Osteoblast (primary cell): ENCODE measurements at regions not wholly inside any gene's neighbourhood (a gene's known extent, or its start where the extent isn't known, plus 50 kb on each side); places are given as distances from the start of the nearest gene placed in this dataset.

ENCODE experiments used
- DNase-seq: peaks from one replicate; pipeline ENCODE4 v3.0.0; 2011; ENCODE audit warnings: low spot score, mixed read lengths; ENCODE audit not compliant: insufficient read length; ENCODE audit errors: missing footprints
- H2AFZ ChIP-seq: 2 replicates; pipeline ENCODE4 v1.6.0; 2011; ENCODE audit warnings: mild to moderate bottlenecking, low read length
- H3K27ac ChIP-seq: 2 replicates; pipeline ENCODE4 v1.5.1; 2011; ENCODE audit warnings: mild to moderate bottlenecking, low read depth, low read length, moderate library complexity
- H3K27me3 ChIP-seq: 2 replicates; pipeline ENCODE4 v1.6.0; 2012; ENCODE audit warnings: mild to moderate bottlenecking, control low read depth, inconsistent platforms, low read length, moderate library complexity; ENCODE audit not compliant: insufficient read depth
- H3K36me3 ChIP-seq: 2 replicates; pipeline ENCODE4 v1.5.1; 2011; ENCODE audit warnings: mild to moderate bottlenecking, low read length, control low read depth, moderate library complexity; ENCODE audit not compliant: insufficient read depth
- H3K4me1 ChIP-seq: 2 replicates; pipeline ENCODE4 v1.5.1; 2011; ENCODE audit warnings: mild to moderate bottlenecking, low read length, control low read depth, moderate library complexity; ENCODE audit not compliant: insufficient read depth
- H3K4me2 ChIP-seq: 2 replicates; pipeline ENCODE4 v1.6.0; 2011; ENCODE audit warnings: mild to moderate bottlenecking, low read length; ENCODE audit not compliant: insufficient read depth
- H3K4me3 ChIP-seq: fragments of 200-600 bp; sonication (generic); 3 replicates; pipeline ENCODE4 v1.5.1; 2012; ENCODE audit warnings: mild to moderate bottlenecking, low read length, inconsistent platforms; ENCODE audit not compliant: insufficient read depth
- H3K79me2 ChIP-seq: 2 replicates; pipeline ENCODE4 v1.6.0; 2012; ENCODE audit warnings: mild to moderate bottlenecking, low read length, control low read depth, inconsistent platforms; ENCODE audit not compliant: insufficient read depth
- H3K9me3 ChIP-seq: 2 replicates; pipeline ENCODE4 v1.5.1; 2011; ENCODE audit warnings: low read depth, low read length, control low read depth
- H4K20me1 ChIP-seq: 2 replicates; pipeline ENCODE4 v1.6.0; 2012; ENCODE audit warnings: mild to moderate bottlenecking, low read length, control low read depth; ENCODE audit not compliant: insufficient read depth
- CTCF ChIP-seq: IDR thresholded peaks from 2 replicates; pipeline ENCODE4 v1.5.1; 2011; ENCODE audit warnings: mild to moderate bottlenecking, low read depth, low read length, moderate library complexity; ENCODE audit errors: extremely low read depth

- H3K9me3 ChIP-seq, result no peaks in the 10 kb centered on the region
- TF ChIP-seq CTCF, result no peak
- no peak overlapping the region for H3K4me3 ChIP-seq
- peaks cover 3% of the 10 kb centered on the region for H3K4me1 ChIP-seq
- no peak overlapping the region for H3K27ac ChIP-seq
- H3K36me3 ChIP-seq, result no peaks in the 10 kb centered on the region
- H2AFZ ChIP-seq, result no peak overlapping the region
- no peak for DNase-seq
- no peak overlapping the region for H3K4me2 ChIP-seq
- H3K79me2 ChIP-seq, result no peaks in the 10 kb centered on the region
- no peaks in the 10 kb centered on the region for H3K27me3 ChIP-seq
- H4K20me1 ChIP-seq, result no peaks in the 10 kb centered on the region
Observed at GRCh38 chr11:19493446-19494213, 219.0 kb upstream of the NAV2 start.

GRCh38 chr11:19482319-19483100, 230.1 kb upstream of the NAV2 start:
- Histone ChIP-seq H4K20me1 (no peaks in the 10 kb centered on the region), H3K27me3 (peaks cover 5% of the 10 kb centered on the region), H3K9me3 (no peaks in the 10 kb centered on the region), H3K36me3 (no peaks in the 10 kb centered on the region), H3K4me1 (no peaks in the 10 kb centered on the region), H3K4me2 (no peak overlapping the region), H2AFZ (no peak overlapping the region), H3K79me2 (no peaks in the 10 kb centered on the region), H3K27ac (no peak overlapping the region), H3K4me3 (no peak overlapping the region)
- no peak for TF ChIP-seq CTCF
- no peak for DNase-seq

DNA sequence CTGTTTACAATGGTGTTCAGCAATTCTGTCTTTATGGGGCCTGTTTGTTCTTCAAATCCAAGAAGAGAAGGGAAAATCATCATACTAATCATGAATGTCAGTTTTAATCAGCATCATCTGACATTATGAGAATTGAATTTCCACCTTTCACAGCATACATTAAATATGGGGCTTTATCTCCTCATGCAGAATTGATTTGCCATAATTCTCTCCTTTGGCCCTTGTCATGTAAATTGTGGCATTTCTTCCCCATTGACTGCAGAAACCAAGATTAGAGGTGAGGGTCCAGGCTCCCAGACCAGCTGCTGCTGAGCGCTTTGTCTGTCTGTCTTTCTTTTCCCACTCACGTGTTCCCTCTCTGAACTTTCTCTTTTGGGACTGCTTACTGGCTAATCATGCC, 232.1 kb upstream of the NAV2 start:
- no peak overlapping the region for H3K4me2 ChIP-seq
- peaks cover 5% of the 10 kb centered on the region for H3K27me3 ChIP-seq
- no peaks in the 10 kb centered on the region for H3K4me1 ChIP-seq
- no peaks in the 10 kb centered on the region for H3K36me3 ChIP-seq
- no peak overlapping the region for H3K27ac ChIP-seq
- no peaks in the 10 kb centered on the region for H3K79me2 ChIP-seq
- H4K20me1 ChIP-seq, result no peaks in the 10 kb centered on the region
- H3K4me3 ChIP-seq, result no peak overlapping the region
- H3K9me3 ChIP-seq, result no peaks in the 10 kb centered on the region
- DNase-seq, result peak; percentile 39
- TF ChIP-seq CTCF, result no peak
- H2AFZ ChIP-seq, result no peak overlapping the region

GRCh38 chr11:19478891-19479290, 233.7 kb upstream of the NAV2 start:
- H3K27ac ChIP-seq, result no peak overlapping the region
- no peaks in the 10 kb centered on the region for H3K36me3 ChIP-seq
- no peaks in the 10 kb centered on the region for H3K9me3 ChIP-seq
- H3K27me3 ChIP-seq, result peaks cover 5% of the 10 kb centered on the region
- no peak overlapping the region for H2AFZ ChIP-seq
- no peak for TF ChIP-seq CTCF
- no peak overlapping the region for H3K4me3 ChIP-seq
- no peaks in the 10 kb centered on the region for H4K20me1 ChIP-seq
- H3K4me2 ChIP-seq, result no peak overlapping the region
- H3K4me1 ChIP-seq, result no peaks in the 10 kb centered on the region
- DNase-seq, result no peak
- H3K79me2 ChIP-seq, result no peaks in the 10 kb centered on the region
